Mucosa of stomach (tissue), 1 donor: ENCODE measurements at regions not wholly inside any gene's neighbourhood (a gene's known extent, or its start where the extent isn't known, plus 50 kb on each side); places are given as distances from the start of the nearest gene placed in this dataset.
"Not testable (repeated sequence)": the region's sequence is repeated elsewhere in the genome, so short reads cannot be mapped to it uniquely, and the experiment has no call there.

Source experiments
- H3K27me3 ChIP-seq: one replicate; pipeline ENCODE4 v1.7.0; 2013; ENCODE audit warnings: mild to moderate bottlenecking, low read length; ENCODE audit not compliant: control insufficient read depth, insufficient read depth
- H3K36me3 ChIP-seq: one replicate; pipeline ENCODE4 v1.7.0; 2013; ENCODE audit warnings: low read length; ENCODE audit not compliant: control insufficient read depth, insufficient read depth
- H3K4me1 ChIP-seq: one replicate; pipeline ENCODE4 v1.7.0; 2013; ENCODE audit warnings: mild to moderate bottlenecking, low read length; ENCODE audit not compliant: control insufficient read depth, insufficient read depth
- H3K4me3 ChIP-seq: one replicate; pipeline ENCODE4 v1.7.0; 2013; ENCODE audit warnings: low read length
- H3K9ac ChIP-seq: one replicate; pipeline ENCODE4 v1.7.0; 2013; ENCODE audit warnings: mild to moderate bottlenecking, low read length, moderate library complexity
- H3K9me3 ChIP-seq: one replicate; pipeline ENCODE4 v1.7.0; 2013; ENCODE audit warnings: mild to moderate bottlenecking, low read length, moderate library complexity; ENCODE audit not compliant: control insufficient read depth
- donor health status: Pancreatic carcinoma.

GRCh38 chr12:127942981-127943380, 324.0 kb upstream of the TMEM132C start:
- H3K4me3 ChIP-seq: no peak overlapping the region
- H3K36me3 ChIP-seq: no peaks in the 10 kb centered on the region
- H3K4me1 ChIP-seq: no peaks in the 10 kb centered on the region
- H3K27me3 ChIP-seq: no peaks in the 10 kb centered on the region
- no peak overlapping the region for H3K9ac ChIP-seq
- H3K9me3 ChIP-seq: no peaks in the 10 kb centered on the region

- H3K9ac ChIP-seq: no peak overlapping the region
- no peaks in the 10 kb centered on the region for H3K9me3 ChIP-seq
- no peaks in the 10 kb centered on the region for H3K4me1 ChIP-seq
- no peak overlapping the region for H3K4me3 ChIP-seq
- H3K27me3 ChIP-seq: no peaks in the 10 kb centered on the region
- H3K36me3 ChIP-seq: no peaks in the 10 kb centered on the region
These were observed 323.3 kb upstream of the TMEM132C start for GRCh38 chr12:127943481-127944210.

- H3K9ac ChIP-seq: no peak overlapping the region
- H3K4me1 ChIP-seq: no peaks in the 10 kb centered on the region
- no peaks in the 10 kb centered on the region for H3K27me3 ChIP-seq
- H3K4me3 ChIP-seq: no peak overlapping the region
- H3K9me3 ChIP-seq: no peaks in the 10 kb centered on the region
- H3K36me3 ChIP-seq: no peaks in the 10 kb centered on the region
These were observed 322.6 kb upstream of the TMEM132C start for GRCh38 chr12:127944211-127944899.

GRCh38 chr12:127957001-127957660, 309.8 kb upstream of the TMEM132C start:
- Histone ChIP-seq H3K9me3 (no peaks in the 10 kb centered on the region), H3K36me3 (no peaks in the 10 kb centered on the region), H3K4me1 (no peaks in the 10 kb centered on the region), H3K4me3 (no peak overlapping the region), H3K9ac (no peak overlapping the region), H3K27me3 (no peaks in the 10 kb centered on the region)

- Histone ChIP-seq H3K36me3 (no peaks in the 10 kb centered on the region), H3K9ac (no peak overlapping the region), H3K4me1 (no peaks in the 10 kb centered on the region), H3K4me3 (no peak overlapping the region), H3K27me3 (no peaks in the 10 kb centered on the region), H3K9me3 (no peaks in the 10 kb centered on the region)
These were observed 304.7 kb upstream of the TMEM132C start for GRCh38 chr12:127962303-127962702.

- Histone ChIP-seq H3K4me1 (no peaks in the 10 kb centered on the region), H3K4me3 (no peak overlapping the region), H3K27me3 (no peaks in the 10 kb centered on the region), H3K9me3 (no peaks in the 10 kb centered on the region), H3K9ac (no peak overlapping the region), H3K36me3 (no peaks in the 10 kb centered on the region)
These were observed 303.0 kb upstream of the TMEM132C start for GRCh38 chr12:127963933-127964332.

GRCh38 chr12:127964717-127965116, 302.3 kb upstream of the TMEM132C start:
- H3K4me1 ChIP-seq: no peaks in the 10 kb centered on the region
- no peaks in the 10 kb centered on the region for H3K27me3 ChIP-seq

GRCh38 chr12:127966331-127966730, 300.6 kb upstream of the TMEM132C start:
- H3K36me3 ChIP-seq: no peaks in the 10 kb centered on the region
- H3K9me3 ChIP-seq: no peaks in the 10 kb centered on the region
- no peaks in the 10 kb centered on the region for H3K4me1 ChIP-seq

More at GRCh38 chr12:127964717-127965116, 302.3 kb upstream of the TMEM132C start:
- no peaks in the 10 kb centered on the region for H3K36me3 ChIP-seq
- no peak overlapping the region for H3K4me3 ChIP-seq
- no peak overlapping the region for H3K9ac ChIP-seq
- H3K9me3 ChIP-seq: no peaks in the 10 kb centered on the region

GRCh38 chr12:127970491-127970890, 296.5 kb upstream of the TMEM132C start:
- Histone ChIP-seq H3K4me1 (no peaks in the 10 kb centered on the region), H3K36me3 (no peaks in the 10 kb centered on the region), H3K9me3 (no peaks in the 10 kb centered on the region), H3K4me3 (no peak overlapping the region), H3K9ac (no peak overlapping the region), H3K27me3 (no peaks in the 10 kb centered on the region)

More at GRCh38 chr12:127966331-127966730, 300.6 kb upstream of the TMEM132C start:
- no peak overlapping the region for H3K9ac ChIP-seq
- H3K27me3 ChIP-seq: no peaks in the 10 kb centered on the region
- H3K4me3 ChIP-seq: no peak overlapping the region

- no peaks in the 10 kb centered on the region for H3K4me1 ChIP-seq
- H3K9ac ChIP-seq: no peak overlapping the region
- no peak overlapping the region for H3K4me3 ChIP-seq
- H3K36me3 ChIP-seq: no peaks in the 10 kb centered on the region
- H3K9me3 ChIP-seq: no peaks in the 10 kb centered on the region
- H3K27me3 ChIP-seq: no peaks in the 10 kb centered on the region
These were observed 286.4 kb upstream of the TMEM132C start for GRCh38 chr12:127980585-127980984.

GRCh38 chr12:127981875-127982274, 285.1 kb upstream of the TMEM132C start:
- no peaks in the 10 kb centered on the region for H3K36me3 ChIP-seq
- H3K9me3 ChIP-seq: no peaks in the 10 kb centered on the region
- no peaks in the 10 kb centered on the region for H3K4me1 ChIP-seq
- no peak overlapping the region for H3K9ac ChIP-seq
- no peak overlapping the region for H3K4me3 ChIP-seq
- no peaks in the 10 kb centered on the region for H3K27me3 ChIP-seq

GRCh38 chr12:127983213-127983791, 283.7 kb upstream of the TMEM132C start:
- not testable (repeated sequence) for H3K4me1 ChIP-seq, H3K9ac ChIP-seq, H3K4me3 ChIP-seq, H3K27me3 ChIP-seq, H3K36me3 ChIP-seq, H3K9me3 ChIP-seq
